Activated CD4-positive, alpha-beta memory T cell treated with anti-CD3 and anti-CD28 coated beads, Interleukin-2, amount 10 ng/mL, durations not matched to agents 7 days and 5 days (primary cell): ENCODE measurements at regions not wholly inside any gene's neighbourhood (a gene's known extent, or its start where the extent isn't known, plus 50 kb on each side); places are given as distances from the start of the nearest gene placed in this dataset.
"Not testable (repeated sequence)": the region's sequence is repeated elsewhere in the genome, so short reads cannot be mapped to it uniquely, and the experiment has no call there.

Experiments
- CTCF ChIA-PET: fragments of 350-600 bp; sonication (Branson Sonifier 250); formaldehyde crosslinking; loops from one replicate; lab custom pipeline; 2021; ENCODE audit warnings: antibody characterized with exemption, inconsistent platforms; lab: Charles Lee
- POLR2A ChIA-PET: fragments of 350-600 bp; sonication (Branson Sonifier 250); formaldehyde crosslinking; loops from one replicate; lab custom pipeline; 2021; ENCODE audit warnings: antibody characterized with exemption; lab: Charles Lee
- DNase-seq: peaks from one replicate; pipeline ENCODE4 v3.0.0-alpha.2; 2020
- H3K27ac Mint-ChIP-seq: one replicate; pipeline ENCODE4 v1.8.0; 2021; ENCODE audit warnings: mild to moderate bottlenecking, mixed read lengths
- H3K27me3 Mint-ChIP-seq: one replicate; pipeline ENCODE4 v1.8.0; 2021; ENCODE audit warnings: mixed read lengths
- H3K36me3 Mint-ChIP-seq: one replicate; pipeline ENCODE4 v1.8.0; 2021; ENCODE audit warnings: low read depth, mixed read lengths
- H3K4me1 Mint-ChIP-seq: one replicate; pipeline ENCODE4 v1.8.0; 2021; ENCODE audit warnings: mixed read lengths
- H3K4me3 Mint-ChIP-seq: one replicate; pipeline ENCODE4 v1.8.0; 2021; ENCODE audit warnings: mild to moderate bottlenecking, mixed read lengths
- H3K9me3 Mint-ChIP-seq: one replicate; pipeline ENCODE4 v1.8.0; 2021; ENCODE audit warnings: mixed read lengths

DNA sequence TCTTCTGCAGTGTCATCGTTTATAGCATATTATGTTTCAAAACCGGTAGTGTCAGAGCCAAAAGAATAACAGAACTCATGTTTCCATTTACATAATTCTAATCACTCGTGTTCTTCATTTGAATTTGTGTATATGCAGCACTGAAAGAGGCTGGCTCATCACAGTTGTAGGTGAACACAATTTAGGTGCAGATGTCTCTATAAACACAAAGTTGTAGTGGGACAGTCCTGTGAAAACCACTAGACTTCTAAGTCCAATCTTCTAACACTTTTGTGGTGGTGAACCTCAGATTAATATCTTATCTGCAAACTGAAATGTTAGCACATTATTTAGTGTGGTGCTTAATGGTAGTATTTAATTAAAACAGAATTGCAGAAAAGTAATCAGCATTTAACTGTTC is 872.4 kb downstream of the C4orf33 start:
- POLR2A ChIA-PET = no interaction called here

DNA sequence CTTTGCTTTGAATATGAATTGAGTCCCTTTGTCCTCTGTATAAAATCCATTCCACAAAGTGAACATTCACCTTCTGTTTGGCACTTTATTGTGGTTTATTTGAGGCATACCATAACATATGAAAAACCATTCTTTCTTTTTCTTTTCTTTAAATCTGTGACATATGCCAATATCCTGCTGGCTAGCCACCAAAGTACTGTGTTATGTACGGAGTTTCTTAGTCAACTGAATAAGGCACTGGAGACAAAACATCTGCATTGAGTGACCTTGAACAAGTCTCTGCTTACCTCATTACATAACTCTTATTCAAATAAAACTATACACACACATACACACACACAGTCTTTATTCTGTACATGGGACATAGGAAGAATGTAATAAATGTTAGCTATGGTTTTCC is 872.8 kb downstream of the C4orf33 start:
- POLR2A ChIA-PET = no interaction called here
- no peaks in the 10 kb centered on the region for H3K9me3 Mint-ChIP-seq
- no peaks in the 10 kb centered on the region for H3K4me1 Mint-ChIP-seq
- no peaks in the 10 kb centered on the region for H3K36me3 Mint-ChIP-seq
- DNase-seq = no peak
- no peak overlapping the region for H3K27ac Mint-ChIP-seq
- no peak overlapping the region for H3K4me3 Mint-ChIP-seq
- no peaks in the 10 kb centered on the region for H3K27me3 Mint-ChIP-seq
- CTCF ChIA-PET = interaction anchor here (0.8 kb wide), 1 partner anchor 56 kb away, joined by 3 read pairs; no protein-coding TSS in a partner anchor

More for the DNA sequence above, 872.4 kb downstream of the C4orf33 start:
- H3K4me1 Mint-ChIP-seq = no peaks in the 10 kb centered on the region
- no peak for DNase-seq
- CTCF ChIA-PET = no interaction called here
- H3K27ac Mint-ChIP-seq = no peak overlapping the region
- no peaks in the 10 kb centered on the region for H3K9me3 Mint-ChIP-seq
- no peaks in the 10 kb centered on the region for H3K27me3 Mint-ChIP-seq
- H3K36me3 Mint-ChIP-seq = no peaks in the 10 kb centered on the region
- H3K4me3 Mint-ChIP-seq = no peak overlapping the region

- Mint-ChIP-seq H3K9me3 (no peaks in the 10 kb centered on the region), H3K36me3 (no peaks in the 10 kb centered on the region), H3K27me3 (no peaks in the 10 kb centered on the region), H3K4me3 (no peak overlapping the region), H3K27ac (no peak overlapping the region), H3K4me1 (no peaks in the 10 kb centered on the region)
- ChIA-PET CTCF (no interaction called here), POLR2A (no interaction called here)
- no peak for DNase-seq
Measured at GRCh38 chr4:129970801-129971200, 874.8 kb downstream of the C4orf33 start.

DNA sequence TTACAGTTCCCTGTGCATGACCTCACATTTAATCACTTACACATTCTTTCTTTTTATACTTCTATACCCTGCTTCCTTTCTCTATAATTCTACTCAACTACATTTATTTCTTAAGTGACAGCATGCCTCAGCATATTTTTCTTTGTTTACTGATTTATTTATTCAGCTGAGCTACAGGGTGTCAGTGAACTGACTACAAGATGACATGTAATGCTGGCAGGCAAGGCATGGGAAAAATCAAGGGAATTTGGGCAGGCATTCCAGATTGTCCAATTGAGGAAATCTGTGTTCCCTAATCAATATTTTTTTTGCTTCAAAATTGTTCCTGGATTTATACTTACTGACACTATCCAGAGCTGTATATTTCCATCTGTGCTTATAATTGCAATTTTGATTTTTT is 875.5 kb downstream of the C4orf33 start:
- ChIA-PET CTCF (no interaction called here), POLR2A (no interaction called here)
- no peak overlapping the region for H3K27ac Mint-ChIP-seq
- no peaks in the 10 kb centered on the region for H3K27me3 Mint-ChIP-seq
- no peaks in the 10 kb centered on the region for H3K36me3 Mint-ChIP-seq
- no peak for DNase-seq
- no peaks in the 10 kb centered on the region for H3K4me1 Mint-ChIP-seq
- H3K4me3 Mint-ChIP-seq = no peak overlapping the region
- no peaks in the 10 kb centered on the region for H3K9me3 Mint-ChIP-seq

- Mint-ChIP-seq H3K27me3 (no peaks in the 10 kb centered on the region), H3K27ac (no peak overlapping the region), H3K9me3 (no peaks in the 10 kb centered on the region), H3K36me3 (no peaks in the 10 kb centered on the region), H3K4me3 (no peak overlapping the region), H3K4me1 (no peaks in the 10 kb centered on the region)
- ChIA-PET CTCF (no interaction called here), POLR2A (no interaction called here)
- no peak for DNase-seq
Measured at GRCh38 chr4:129972257-129972656, 876.3 kb downstream of the C4orf33 start.

DNA sequence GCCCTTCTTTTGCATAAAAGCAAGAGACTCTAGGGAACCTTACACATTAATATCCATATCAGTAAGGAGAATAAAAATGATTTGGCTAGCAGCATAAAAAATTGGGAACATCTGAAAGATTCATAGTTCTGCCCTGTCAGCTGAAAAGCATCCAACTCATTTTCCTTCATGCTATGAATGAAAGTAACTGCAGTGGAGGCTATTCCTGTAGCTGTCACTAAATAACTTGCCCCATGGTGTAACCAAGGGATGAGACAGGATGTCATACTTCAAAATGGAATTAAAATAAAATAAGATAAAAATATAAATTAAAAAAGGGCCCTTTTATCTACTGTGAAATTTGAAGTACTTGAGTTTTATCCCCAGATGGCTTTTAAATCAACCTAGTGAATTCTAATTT is 878.8 kb downstream of the C4orf33 start:
- POLR2A ChIA-PET = no interaction called here
- CTCF ChIA-PET = no interaction called here
- no peak overlapping the region for H3K27ac Mint-ChIP-seq
- no peaks in the 10 kb centered on the region for H3K27me3 Mint-ChIP-seq
- no peak for DNase-seq
- no peak overlapping the region for H3K4me3 Mint-ChIP-seq
- no peaks in the 10 kb centered on the region for H3K9me3 Mint-ChIP-seq
- no peaks in the 10 kb centered on the region for H3K4me1 Mint-ChIP-seq
- no peaks in the 10 kb centered on the region for H3K36me3 Mint-ChIP-seq

DNA sequence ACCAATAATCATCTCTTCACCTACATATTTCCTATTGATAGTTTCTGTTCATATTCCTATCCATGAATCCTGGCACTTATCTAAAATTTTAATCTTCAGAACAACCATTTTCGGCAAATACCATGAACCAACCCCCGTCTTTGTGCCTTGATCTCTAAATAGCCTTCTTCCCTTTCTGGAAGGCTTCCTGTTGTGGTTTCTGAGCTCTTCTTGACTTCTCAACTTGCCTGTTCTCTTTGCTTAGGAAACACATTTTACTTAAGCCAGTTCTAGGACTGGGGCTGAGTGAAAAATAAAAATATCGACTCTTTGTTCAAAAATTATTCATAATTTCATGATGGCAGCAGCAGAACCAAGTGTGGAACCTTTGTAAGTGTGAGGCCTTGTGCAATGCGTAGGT is 882.4 kb downstream of the C4orf33 start:
- Mint-ChIP-seq H3K9me3 (no peaks in the 10 kb centered on the region), H3K4me1 (no peaks in the 10 kb centered on the region), H3K4me3 (no peak overlapping the region), H3K27me3 (no peaks in the 10 kb centered on the region), H3K36me3 (no peaks in the 10 kb centered on the region), H3K27ac (no peak overlapping the region)
- CTCF ChIA-PET = no interaction called here
- POLR2A ChIA-PET = no interaction called here
- DNase-seq = no peak

- ChIA-PET POLR2A (no interaction called here), CTCF (no interaction called here)
- no peaks in the 10 kb centered on the region for H3K27me3 Mint-ChIP-seq
- no peaks in the 10 kb centered on the region for H3K4me1 Mint-ChIP-seq
- no peak overlapping the region for H3K27ac Mint-ChIP-seq
- no peak overlapping the region for H3K4me3 Mint-ChIP-seq
- no peaks in the 10 kb centered on the region for H3K36me3 Mint-ChIP-seq
- H3K9me3 Mint-ChIP-seq = no peaks in the 10 kb centered on the region
- DNase-seq = no peak
Measured at GRCh38 chr4:129988957-129989356, 893.0 kb downstream of the C4orf33 start.

DNA sequence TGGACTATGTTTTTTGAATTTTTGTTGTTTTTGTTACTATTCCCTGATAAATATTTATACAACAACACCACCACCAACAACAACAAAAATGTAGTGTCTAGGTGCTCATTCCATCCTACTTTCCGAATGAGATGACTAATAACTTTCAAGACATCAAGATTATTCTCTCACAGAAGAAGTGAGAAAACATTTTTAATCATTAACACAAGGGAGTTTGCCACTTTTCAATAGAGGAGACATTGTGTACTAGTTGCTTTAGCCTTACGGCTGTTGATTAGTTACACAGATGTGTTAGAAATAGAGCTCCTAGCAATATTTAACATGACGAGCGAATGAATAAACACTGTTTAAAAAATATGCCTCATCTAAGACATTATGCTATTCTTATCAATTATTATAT is 898.8 kb downstream of the C4orf33 start:
- H3K27ac Mint-ChIP-seq = no peak overlapping the region
- POLR2A ChIA-PET = no interaction called here
- no peak for DNase-seq
- no peaks in the 10 kb centered on the region for H3K4me1 Mint-ChIP-seq
- H3K4me3 Mint-ChIP-seq = no peak overlapping the region
- H3K36me3 Mint-ChIP-seq = no peaks in the 10 kb centered on the region
- peaks cover 4% of the 10 kb centered on the region for H3K9me3 Mint-ChIP-seq
- CTCF ChIA-PET = no interaction called here
- no peaks in the 10 kb centered on the region for H3K27me3 Mint-ChIP-seq

DNA sequence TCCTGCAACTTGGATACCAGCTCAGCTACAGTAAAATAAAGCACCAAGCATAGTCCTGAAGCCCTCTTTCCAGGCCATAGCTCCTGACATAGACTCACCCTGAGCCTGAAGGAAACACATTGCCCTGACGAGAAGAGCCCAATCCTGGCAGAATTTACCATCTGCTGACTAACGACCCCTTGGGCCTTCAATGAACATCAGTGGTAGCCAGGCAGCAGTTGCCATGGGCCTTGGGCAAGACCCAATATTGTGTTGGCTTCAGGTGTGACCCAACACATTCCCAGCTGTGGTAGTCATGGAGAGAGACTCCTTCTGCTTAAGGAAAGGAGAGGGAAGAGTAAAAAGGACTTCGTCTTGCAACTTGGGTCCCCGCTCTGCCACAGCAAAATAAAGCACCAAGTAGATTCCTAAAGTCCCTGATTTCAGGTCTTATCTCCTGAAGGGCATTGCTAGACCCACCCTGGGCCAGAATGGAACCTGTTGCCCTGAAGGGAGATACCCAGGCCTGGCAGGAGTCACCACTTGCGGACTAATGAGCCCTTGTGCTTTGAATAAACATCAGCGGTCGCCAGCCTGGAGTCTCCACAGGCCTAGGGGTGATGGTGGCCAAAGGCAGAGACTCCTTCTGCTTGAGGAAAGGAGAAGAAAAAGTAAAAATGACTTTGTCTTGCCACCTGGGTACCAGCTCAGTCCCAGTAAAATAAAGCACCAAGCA is 902.6 kb downstream of the C4orf33 start:
- ChIA-PET POLR2A (no interaction called here), CTCF (no interaction called here)
- Mint-ChIP-seq H3K4me1 (no peaks in the 10 kb centered on the region), H3K4me3 (no peak overlapping the region), H3K27ac (no peak overlapping the region), H3K9me3 (peaks cover 4% of the 10 kb centered on the region), H3K36me3 (no peaks in the 10 kb centered on the region), H3K27me3 (no peaks in the 10 kb centered on the region)
- no peak for DNase-seq

DNA sequence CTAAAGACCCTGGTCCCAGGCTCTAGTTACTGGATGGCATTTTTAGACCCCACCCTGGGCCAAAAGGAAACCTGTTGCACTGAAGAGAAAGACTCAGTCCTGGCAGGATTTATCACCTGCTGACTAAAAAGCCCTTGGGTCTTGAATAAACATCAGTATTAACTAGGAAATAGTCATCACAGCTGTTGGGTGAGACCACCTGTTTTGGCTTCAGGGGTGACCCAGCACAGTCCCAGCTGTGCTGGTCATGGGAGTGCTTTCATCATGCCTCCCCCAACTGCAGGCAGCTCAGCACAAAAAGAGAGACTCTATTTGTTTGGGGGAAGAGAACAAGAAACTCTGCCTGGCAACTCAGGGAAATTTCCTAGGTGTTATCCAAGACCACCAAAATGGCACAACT is 903.2 kb downstream of the C4orf33 start:
- DNase-seq = no peak
- POLR2A ChIA-PET = no interaction called here
- H3K27ac Mint-ChIP-seq = no peak overlapping the region
- H3K27me3 Mint-ChIP-seq = no peaks in the 10 kb centered on the region
- no peaks in the 10 kb centered on the region for H3K4me1 Mint-ChIP-seq
- H3K9me3 Mint-ChIP-seq = peaks cover 4% of the 10 kb centered on the region
- H3K4me3 Mint-ChIP-seq = no peak overlapping the region
- CTCF ChIA-PET = no interaction called here
- no peaks in the 10 kb centered on the region for H3K36me3 Mint-ChIP-seq

DNA sequence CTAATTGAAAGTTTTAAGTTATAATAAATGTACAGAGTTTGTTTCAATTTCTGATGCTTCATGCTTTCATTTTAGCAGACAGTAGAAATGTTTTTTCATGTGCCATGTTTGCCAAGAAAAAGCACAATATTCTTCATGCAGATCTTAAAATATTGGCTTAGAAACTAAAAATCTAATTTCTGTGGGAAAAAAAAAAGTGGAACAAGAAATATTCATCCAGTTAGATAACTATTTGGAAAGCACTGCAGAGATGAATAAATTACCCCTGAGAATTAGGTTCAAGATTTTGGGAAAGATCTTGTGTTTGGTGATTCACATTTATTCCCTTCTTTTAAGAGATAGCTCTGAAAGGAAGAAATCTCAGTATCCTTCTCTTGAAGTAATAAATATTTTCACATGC is 912.5 kb downstream of the C4orf33 start:
- POLR2A ChIA-PET = no interaction called here
- Mint-ChIP-seq H3K4me1 (no peaks in the 10 kb centered on the region), H3K4me3 (no peak overlapping the region), H3K9me3 (no peaks in the 10 kb centered on the region), H3K27ac (no peak overlapping the region), H3K36me3 (no peaks in the 10 kb centered on the region), H3K27me3 (no peaks in the 10 kb centered on the region)
- DNase-seq = no peak
- CTCF ChIA-PET = no interaction called here

- H3K27ac Mint-ChIP-seq, H3K27me3 Mint-ChIP-seq, CTCF ChIA-PET, POLR2A ChIA-PET, H3K4me3 Mint-ChIP-seq, H3K4me1 Mint-ChIP-seq, DNase-seq, H3K36me3 Mint-ChIP-seq, H3K9me3 Mint-ChIP-seq: not testable (repeated sequence)
Measured at GRCh38 chr4:130012806-130013205, 916.9 kb downstream of the C4orf33 start.

DNA sequence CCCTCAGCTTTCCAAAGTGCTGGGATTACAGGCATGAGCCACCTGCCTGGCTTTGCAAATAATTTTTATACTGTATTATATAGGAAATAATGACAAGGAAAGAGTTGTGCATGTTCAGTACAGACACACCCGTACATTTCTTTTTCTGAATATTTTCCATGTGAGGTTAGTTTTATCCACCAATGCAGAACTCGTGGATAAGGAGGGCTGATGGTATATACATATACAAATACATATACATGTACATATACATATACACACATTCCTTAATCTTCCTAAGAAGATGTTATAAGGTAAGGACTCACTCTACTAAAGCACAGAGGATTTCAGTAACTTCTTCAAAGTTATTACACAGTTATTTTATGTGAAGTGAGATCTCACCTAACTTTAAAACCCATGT is 925.8 kb downstream of the C4orf33 start:
- CTCF ChIA-PET = no interaction called here

More for the DNA sequence above, 925.8 kb downstream of the C4orf33 start:
- POLR2A ChIA-PET = no interaction called here
- Mint-ChIP-seq H3K9me3 (peaks cover 3% of the 10 kb centered on the region), H3K4me3 (no peak overlapping the region), H3K27me3 (no peaks in the 10 kb centered on the region), H3K4me1 (no peaks in the 10 kb centered on the region), H3K36me3 (no peaks in the 10 kb centered on the region), H3K27ac (no peak overlapping the region)
- no peak for DNase-seq
